H9 (cell line): ENCODE measurements at regions not wholly inside any gene's neighbourhood (a gene's known extent, or its start where the extent isn't known, plus 50 kb on each side); places are given as distances from the start of the nearest gene placed in this dataset.

Source experiments
- DNase-seq: peaks from one replicate; pipeline ENCODE4 v3.0.0-alpha.2; 2017
- H2AFZ ChIP-seq: one replicate; pipeline ENCODE4 v1.6.1; 2013; ENCODE audit warnings: mild to moderate bottlenecking, low read length, control low read depth, moderate library complexity
- H2AK5ac ChIP-seq: 2 replicates; pipeline ENCODE4 v1.6.1; 2013; ENCODE audit warnings: low read length, control low read depth, mixed read lengths; ENCODE audit not compliant: insufficient read length
- H2BK120ac ChIP-seq: one replicate; pipeline ENCODE4 v1.6.1; 2013; ENCODE audit warnings: low read depth, mild to moderate bottlenecking, low read length, control low read depth, inconsistent platforms; ENCODE audit not compliant: poor library complexity, severe bottlenecking
- H2BK12ac ChIP-seq: 2 replicates; pipeline ENCODE4 v1.6.1; 2013; ENCODE audit warnings: low read length, control low read depth, mixed read lengths, low read depth; ENCODE audit not compliant: insufficient read length
- H2BK15ac ChIP-seq: 2 replicates; pipeline ENCODE4 v1.6.1; 2013; ENCODE audit warnings: low read depth, low read length, control low read depth
- H2BK20ac ChIP-seq: one replicate; pipeline ENCODE4 v1.6.1; 2013; ENCODE audit warnings: low read depth, mild to moderate bottlenecking, low read length, control low read depth, inconsistent platforms; ENCODE audit not compliant: poor library complexity, severe bottlenecking
- H2BK5ac ChIP-seq: 2 replicates; pipeline ENCODE4 v1.6.1; 2013; ENCODE audit warnings: low read length, control low read depth, mixed read lengths; ENCODE audit not compliant: insufficient read length
- H3K14ac ChIP-seq: 2 replicates; pipeline ENCODE4 v1.6.1; 2013; ENCODE audit warnings: low read length, control low read depth; ENCODE audit not compliant: insufficient read depth
- H3K18ac ChIP-seq: 2 replicates; pipeline ENCODE4 v1.6.1; 2013; ENCODE audit warnings: low read depth, mild to moderate bottlenecking, mixed read lengths, low read length, control low read depth; ENCODE audit not compliant: insufficient read length
- H3K23ac ChIP-seq: 2 replicates; pipeline ENCODE4 v1.6.1; 2013; ENCODE audit warnings: low read length, control low read depth, mixed read lengths, low read depth; ENCODE audit not compliant: insufficient read length
- H3K23me2 ChIP-seq: 2 replicates; pipeline ENCODE4 v1.6.1; 2013; ENCODE audit warnings: low read depth, mild to moderate bottlenecking, mixed read lengths, low read length, control low read depth; ENCODE audit not compliant: insufficient read length, poor library complexity, severe bottlenecking
- H3K27ac ChIP-seq: 2 replicates; pipeline ENCODE4 v1.5.1; 2013; ENCODE audit warnings: low read length, control low read depth, mixed read lengths, low read depth; ENCODE audit not compliant: insufficient read length
- H3K27me3 ChIP-seq: 2 replicates; pipeline ENCODE4 v1.6.1; 2013; ENCODE audit warnings: low read length, control low read depth, inconsistent platforms; ENCODE audit not compliant: insufficient read depth
- H3K4ac ChIP-seq: 2 replicates; pipeline ENCODE4 v1.6.1; 2013; ENCODE audit warnings: low read depth, mild to moderate bottlenecking, control low read depth, inconsistent platforms, low read length, moderate library complexity
- H3K4me1 ChIP-seq: 2 replicates; pipeline ENCODE4 v1.6.1; 2013; ENCODE audit warnings: low read length, control low read depth, inconsistent platforms; ENCODE audit not compliant: insufficient read depth
- H3K4me2 ChIP-seq: 2 replicates; pipeline ENCODE4 v1.6.1; 2013; ENCODE audit warnings: low read length, control low read depth, mixed read lengths; ENCODE audit not compliant: insufficient read length, insufficient read depth
- H3K56ac ChIP-seq: 2 replicates; pipeline ENCODE4 v1.6.1; 2013; ENCODE audit warnings: low read depth, mild to moderate bottlenecking, mixed read lengths, low read length, control low read depth; ENCODE audit not compliant: insufficient read length
- H3K79me1 ChIP-seq: 2 replicates; pipeline ENCODE4 v1.6.1; 2013; ENCODE audit warnings: low read depth, mild to moderate bottlenecking, moderate library complexity, low read length, control low read depth, inconsistent platforms; ENCODE audit not compliant: insufficient read depth, poor library complexity, severe bottlenecking
- H3K79me2 ChIP-seq: 2 replicates; pipeline ENCODE4 v1.6.1; 2013; ENCODE audit warnings: low read length, control low read depth, inconsistent platforms; ENCODE audit not compliant: insufficient read depth
- H3K9ac ChIP-seq: 2 replicates; pipeline ENCODE4 v1.6.1; 2013; ENCODE audit warnings: low read length, control low read depth, mixed read lengths; ENCODE audit not compliant: insufficient read length; ENCODE audit errors: extremely low read depth
- H3K9me3 ChIP-seq: one replicate; pipeline ENCODE4 v1.6.1; 2013; ENCODE audit warnings: low read depth, low read length, inconsistent platforms; ENCODE audit not compliant: control insufficient read depth
- H3T11ph ChIP-seq: one replicate; pipeline ENCODE4 v1.6.1; 2013; ENCODE audit warnings: mild to moderate bottlenecking, low read length, control low read depth, inconsistent platforms
- H4K20me1 ChIP-seq: one replicate; pipeline ENCODE4 v1.6.1; 2013; ENCODE audit not compliant: control insufficient read depth, insufficient read length, insufficient read depth
- H4K5ac ChIP-seq: 2 replicates; pipeline ENCODE4 v1.6.1; 2013; ENCODE audit warnings: low read depth, mild to moderate bottlenecking, mixed read lengths, low read length, control low read depth; ENCODE audit not compliant: insufficient read length
- H4K8ac ChIP-seq: replicated peaks from 2 replicates; pipeline ENCODE4 v1.6.1; 2013; ENCODE audit warnings: low read length, control low read depth, mixed read lengths, low read depth; ENCODE audit not compliant: insufficient read length
- H4K91ac ChIP-seq: 2 replicates; pipeline ENCODE4 v1.6.1; 2013; ENCODE audit warnings: low read depth, mild to moderate bottlenecking, moderate library complexity, mixed read lengths, low read length, control low read depth; ENCODE audit not compliant: insufficient read length
- H3K27ac Mint-ChIP-seq, 3 experiments: 2 replicates in 2 of 3; 3 replicates in 1 of 3; pipeline ENCODE4 v1.8.0; 2020 to 2021; ENCODE audit warnings: mixed read lengths in 3 of 3, mild to moderate bottlenecking in 1 of 3, moderate library complexity in 1 of 3
- H3K27me3 Mint-ChIP-seq: 2 replicates; pipeline ENCODE4 v1.8.0; 2021; ENCODE audit warnings: low read depth, mild to moderate bottlenecking, moderate library complexity, mixed read lengths
- H3K36me3 Mint-ChIP-seq, 3 experiments: 2 replicates in 2 of 3; 3 replicates in 1 of 3; pipeline ENCODE4 v1.8.0; 2020 to 2021; ENCODE audit warnings: low read depth in 3 of 3, mixed read lengths in 3 of 3; ENCODE audit not compliant: insufficient read depth in 1 of 3
- H3K4me1 Mint-ChIP-seq, 2 experiments: 2 replicates each; pipeline ENCODE4 v1.8.0; 2020; ENCODE audit warnings: mixed read lengths in 2 of 2
- H3K4me3 Mint-ChIP-seq, 2 experiments: 2 replicates in 1 of 2; 3 replicates in 1 of 2; pipeline ENCODE4 v1.8.0; 2020 to 2021; ENCODE audit warnings: mild to moderate bottlenecking in 2 of 2, mixed read lengths in 2 of 2, moderate library complexity in 1 of 2
- H3K9me3 Mint-ChIP-seq, 2 experiments: 2 replicates in 1 of 2; 3 replicates in 1 of 2; pipeline ENCODE4 v1.8.0; 2020; ENCODE audit warnings: mild to moderate bottlenecking in 2 of 2, mixed read lengths in 2 of 2, moderate library complexity in 1 of 2
- WGBS: extraction: QIAGEN DNeasy Blood & Tissue Kit; methylation state at CpG from one replicate; pipeline ENCODE4 v1.1.7; 2013; ENCODE audit warnings: missing lambda C conversion rate, low lambda C conversion rate, mixed read lengths; ENCODE audit not compliant: insufficient read length; ENCODE audit errors: extremely low coverage; 5-methylcytosine and 5-hydroxymethylcytosine counted together
- TF ChIP-seq, protein P1 (sequence below): fragments of 200-600 bp; sonication (generic); conservative IDR thresholded peaks from 3 replicates; pipeline ENCODE4 v1.8.0; 2021; ENCODE audit warnings: antibody characterized with exemption, mild to moderate bottlenecking

GRCh38 chr18:38796762-38797161 lies 1231.2 kb upstream of the CELF4 start:
- no peak for DNase-seq
- Histone ChIP-seq H2BK12ac (no peak overlapping the region), H3K79me2 (no peaks in the 10 kb centered on the region), H2BK20ac (no peak overlapping the region), H3K56ac (no peak overlapping the region), H3T11ph (no peak overlapping the region), H4K8ac (no peak overlapping the region), H3K79me1 (no peaks in the 10 kb centered on the region), H2AK5ac (no peak overlapping the region), H4K91ac (no peak overlapping the region), H3K9me3 (no peaks in the 10 kb centered on the region), H2BK120ac (no peak overlapping the region), H4K5ac (no peak overlapping the region), H3K23me2 (peaks cover 3% of the 10 kb centered on the region), H3K9ac (no peak overlapping the region), H3K27ac (no peak overlapping the region), H4K20me1 (no peaks in the 10 kb centered on the region), H3K18ac (no peak overlapping the region), H3K4me2 (no peak overlapping the region), H2BK15ac (no peak overlapping the region), H3K4me1 (no peaks in the 10 kb centered on the region), H3K4ac (no peak overlapping the region), H3K27me3 (no peaks in the 10 kb centered on the region), H3K14ac (no peak overlapping the region), H2BK5ac (no peak overlapping the region), H2AFZ (no peak overlapping the region), H3K23ac (no peak overlapping the region)
- Mint-ChIP-seq H3K9me3 (peaks cover 7 to 18% of the 10 kb centered on the region in 2 experiments), H3K27me3 (no peaks in the 10 kb centered on the region), H3K36me3 (peaks cover 0 to 17% (median 8%) of the 10 kb centered on the region in 3 experiments; a peak in 5 of 7 replicates), H3K4me3 (no peak overlapping the region), H3K27ac (no peak overlapping the region), H3K4me1 (peaks cover 0 to 3% of the 10 kb centered on the region in 2 experiments; a peak in 2 of 4 replicates)
- WGBS = no CpG with 5 or more reads among the region's 1 CpG
- TF ChIP-seq, protein P1, sequence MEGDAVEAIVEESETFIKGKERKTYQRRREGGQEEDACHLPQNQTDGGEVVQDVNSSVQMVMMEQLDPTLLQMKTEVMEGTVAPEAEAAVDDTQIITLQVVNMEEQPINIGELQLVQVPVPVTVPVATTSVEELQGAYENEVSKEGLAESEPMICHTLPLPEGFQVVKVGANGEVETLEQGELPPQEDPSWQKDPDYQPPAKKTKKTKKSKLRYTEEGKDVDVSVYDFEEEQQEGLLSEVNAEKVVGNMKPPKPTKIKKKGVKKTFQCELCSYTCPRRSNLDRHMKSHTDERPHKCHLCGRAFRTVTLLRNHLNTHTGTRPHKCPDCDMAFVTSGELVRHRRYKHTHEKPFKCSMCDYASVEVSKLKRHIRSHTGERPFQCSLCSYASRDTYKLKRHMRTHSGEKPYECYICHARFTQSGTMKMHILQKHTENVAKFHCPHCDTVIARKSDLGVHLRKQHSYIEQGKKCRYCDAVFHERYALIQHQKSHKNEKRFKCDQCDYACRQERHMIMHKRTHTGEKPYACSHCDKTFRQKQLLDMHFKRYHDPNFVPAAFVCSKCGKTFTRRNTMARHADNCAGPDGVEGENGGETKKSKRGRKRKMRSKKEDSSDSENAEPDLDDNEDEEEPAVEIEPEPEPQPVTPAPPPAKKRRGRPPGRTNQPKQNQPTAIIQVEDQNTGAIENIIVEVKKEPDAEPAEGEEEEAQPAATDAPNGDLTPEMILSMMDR = no peak
